Forelimb muscle (tissue), 1 donor: ENCODE measurements at regions not wholly inside any gene's neighbourhood (a gene's known extent, or its start where the extent isn't known, plus 50 kb on each side); places are given as distances from the start of the nearest gene placed in this dataset.

Source experiments
- DNase-seq: peaks from one replicate; pipeline ENCODE4 v3.0.0-alpha.2; 2013; ENCODE audit warnings: low read depth

GRCh38 chr4:114527170-114527569, 71.4 kb upstream of the UGT8 start:
- DNase-seq = no peak

DNA sequence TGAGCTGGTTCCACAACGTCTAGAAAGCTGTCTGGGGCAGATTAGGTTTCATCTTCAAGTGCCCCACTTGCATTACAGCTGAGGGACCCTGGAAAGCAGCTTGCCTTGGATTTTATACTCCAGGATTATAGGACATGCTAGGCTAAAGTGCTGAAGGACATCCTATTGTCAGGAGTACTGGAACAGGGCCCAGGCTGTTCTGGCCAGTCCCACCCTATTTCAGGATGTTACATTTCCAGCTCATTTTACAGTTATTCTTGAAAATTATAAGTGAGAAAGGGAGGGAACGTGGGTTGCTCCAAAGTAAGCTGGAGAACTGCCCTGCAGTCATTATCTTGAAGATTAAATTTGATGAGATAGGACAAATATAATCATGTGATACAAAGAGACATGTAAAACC, 71.0 kb upstream of the UGT8 start:
- DNase-seq = no peak

GRCh38 chr4:114535725-114536124, 62.9 kb upstream of the UGT8 start:
- DNase-seq = no peak

DNA sequence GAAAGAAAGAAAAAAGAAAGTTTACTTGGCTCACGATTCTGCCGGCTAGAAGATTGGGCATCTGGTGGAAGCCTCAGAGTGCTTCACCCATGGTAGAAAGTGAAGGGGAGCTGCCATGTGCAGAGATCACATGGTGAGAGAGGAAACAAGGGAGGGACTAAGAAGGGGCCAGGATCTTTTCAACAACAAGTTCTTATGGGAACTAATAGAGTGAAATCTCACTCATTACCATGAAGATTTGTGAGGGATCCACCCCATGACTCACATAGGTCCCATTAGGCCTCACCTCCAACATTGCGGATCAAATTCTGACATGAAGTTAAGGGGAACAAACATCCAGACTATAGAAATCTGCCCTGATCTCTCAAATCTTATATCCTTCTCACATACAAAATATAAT, 61.3 kb upstream of the UGT8 start:
- DNase-seq = no peak

DNA sequence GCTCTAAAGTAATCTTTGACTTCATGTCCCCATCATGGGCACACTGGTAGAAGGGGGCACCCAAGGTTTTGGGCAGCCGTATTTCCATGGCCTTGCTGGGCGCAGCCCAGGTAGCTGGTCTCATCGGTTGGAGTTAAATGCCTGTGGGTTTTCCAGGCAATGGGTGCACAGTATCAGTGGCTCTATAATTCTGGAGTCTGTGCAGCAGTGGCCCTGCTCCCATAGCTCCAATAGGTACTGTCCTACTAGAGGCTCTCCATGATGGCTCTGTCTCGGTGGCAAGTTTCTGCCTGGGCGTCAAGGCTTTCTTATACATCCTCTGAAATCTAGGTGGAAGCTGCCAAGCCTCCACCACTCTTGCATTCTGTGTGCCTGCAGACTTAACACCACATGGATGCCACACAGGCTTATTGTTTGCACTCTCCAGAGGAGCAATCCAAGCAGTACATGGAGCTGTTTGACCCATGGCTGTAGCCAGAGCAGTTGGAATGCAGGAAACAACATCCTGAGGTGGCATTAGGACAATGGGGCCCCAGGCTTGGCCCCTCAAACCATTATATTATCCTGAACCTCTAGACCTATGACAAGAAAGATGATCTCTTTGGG, 60.5 kb upstream of the UGT8 start:
- no peak for DNase-seq

DNA sequence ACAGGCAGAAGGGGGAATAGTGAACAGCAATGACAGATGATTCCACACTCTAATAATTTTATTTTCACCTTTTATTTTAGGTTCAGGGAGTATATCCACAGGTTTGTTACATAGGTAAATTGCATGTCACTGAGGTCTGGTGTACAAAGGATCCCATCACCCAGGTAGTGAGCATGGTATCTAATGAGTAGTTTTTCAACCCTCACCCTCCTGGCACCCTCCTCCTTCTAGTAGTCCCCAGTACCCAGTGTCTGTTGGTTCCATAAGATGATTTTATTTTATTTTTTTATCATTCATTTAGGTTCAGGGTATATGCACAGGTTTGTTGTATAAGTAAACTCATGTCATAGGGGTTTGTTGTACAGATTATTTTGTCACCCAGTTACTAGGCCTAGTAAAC, 58.6 kb upstream of the UGT8 start:
- no peak for DNase-seq

DNA sequence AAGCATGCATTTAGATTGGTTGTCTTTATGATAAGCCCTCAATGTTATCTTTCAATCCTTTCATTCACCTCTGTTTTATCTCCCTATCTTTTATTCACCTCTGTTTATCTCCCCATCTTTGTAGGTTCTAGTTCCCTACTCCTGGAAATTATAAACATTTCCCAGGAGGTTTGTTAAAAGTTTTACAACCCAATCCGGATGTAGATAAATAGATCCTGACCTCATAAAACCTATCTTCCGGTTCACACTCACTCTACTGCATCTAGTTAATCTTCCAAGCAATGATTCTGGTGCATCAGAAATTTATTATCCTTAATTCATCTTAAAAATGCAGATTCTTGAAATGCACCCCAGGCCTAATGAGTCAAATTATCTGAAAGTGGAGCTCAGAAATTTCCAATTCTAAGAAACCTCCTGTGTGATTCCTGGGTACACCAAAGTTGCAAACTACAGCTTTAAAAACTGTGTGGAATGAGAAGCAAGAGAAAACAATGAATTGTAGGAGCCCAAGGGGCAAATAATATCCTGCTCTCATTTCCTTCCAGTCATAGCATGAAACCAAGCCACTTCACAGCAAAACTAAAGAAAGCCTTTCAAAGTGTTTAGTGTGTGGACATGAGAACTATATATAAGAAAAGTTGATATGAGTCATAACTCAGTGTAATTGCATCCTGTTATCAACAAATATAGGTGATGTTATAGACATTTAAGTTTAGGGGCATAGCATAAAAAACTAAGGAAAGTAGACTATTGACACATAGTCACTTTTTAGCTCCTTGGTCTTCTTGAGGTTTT, 51.1 kb upstream of the UGT8 start:
- DNase-seq = no peak
